ENCODE measurements at regions not wholly inside any gene's neighbourhood (a gene's known extent, or its start where the extent isn't known, plus 50 kb on each side); places are given as distances from the start of the nearest gene placed in this dataset.

GRCh38 chr10:126736727-126737126 lies 66.2 kb upstream of the C10orf90 start:
- WGBS, 2 experiments (ENCODE audit: extremely low coverage in 1 of 2, insufficient coverage in 1 of 2, insufficient read length in 1 of 2, insufficient replicate concordance in 2 of 2, low coverage in 1 of 2, low lambda C conversion rate in 2 of 2, missing lambda C conversion rate in 1 of 2): 85% methylated on average over 2 of the region's 2 CpGs; no CpG with 5 or more reads in 1 of the 2 experiments
- Histone ChIP-seq H3K9ac (replicated peaks in 1 of 4; ENCODE audit: extremely low read depth in 1 of 4, low read depth in 3 of 4, low read length in 3 of 4) (no peak overlapping the region), H3K56ac (replicated peaks; ENCODE audit: insufficient read length, low read depth, low read length) (no peak overlapping the region), H2BK12ac (ENCODE audit: low read depth, low read length) (no peak overlapping the region), H2BK15ac (ENCODE audit: low read length) (no peak overlapping the region), H3K23me2 (ENCODE audit: low read depth, low read length) (no peaks in the 10 kb centered on the region), H2AFZ (ENCODE audit: low read length) (no peak overlapping the region), H2AK5ac (ENCODE audit: low read depth, low read length) (no peak overlapping the region), H3K4ac (replicated peaks; ENCODE audit: insufficient read length, low read depth, low read length) (no peak overlapping the region), H3K79me1 (ENCODE audit: low read depth, low read length) (no peaks in the 10 kb centered on the region), H4K20me1 (replicated peaks in 1 of 2; ENCODE audit: control insufficient read depth in 1 of 2, insufficient read depth in 2 of 2, low read length in 2 of 2) (no peaks in the 10 kb centered on the region), H3K27ac (ENCODE audit: low read depth, low read length) (no peak overlapping the region), H3K4me3 (ENCODE audit: extremely low read depth in 1 of 4, insufficient read depth in 2 of 4, low read depth in 3 of 4, low read length in 4 of 4) (no peak overlapping the region), H3K79me2 (ENCODE audit: control insufficient read depth in 1 of 2, insufficient read depth in 2 of 2, low read length in 2 of 2) (no peaks in the 10 kb centered on the region), H4K91ac (replicated peaks; ENCODE audit: insufficient read length, low read length) (no peak overlapping the region), H3K27me3 (replicated peaks in 1 of 4; ENCODE audit: control insufficient read depth in 3 of 4, extremely low read depth in 1 of 4, insufficient read depth in 3 of 4, low read length in 3 of 4) (no peaks in the 10 kb centered on the region), H3K14ac (ENCODE audit: insufficient read length) (no peak overlapping the region), H3K4me1 (replicated peaks in 1 of 4; ENCODE audit: control insufficient read depth in 3 of 4, insufficient read depth in 4 of 4, low read length in 3 of 4) (peaks cover 0 to 4% (median 0%) of the 10 kb centered on the region in 4 experiments; a peak in 3 of 7 replicates), H2BK20ac (ENCODE audit: low read length) (no peak overlapping the region), H2BK5ac (ENCODE audit: low read depth, low read length) (no peak overlapping the region), H4K5ac (ENCODE audit: insufficient read length, low read depth, low read length) (no peak overlapping the region), H3K36me3 (ENCODE audit: control insufficient read depth in 2 of 4, insufficient read depth in 4 of 4, low read length in 3 of 4) (no peaks in the 10 kb centered on the region), H3K18ac (ENCODE audit: extremely low read depth, low read length) (no peak overlapping the region), H3K9me3 (ENCODE audit: insufficient read depth in 2 of 2, low read depth in 1 of 2, low read length in 1 of 2) (no peaks in the 10 kb centered on the region), H3K23ac (ENCODE audit: insufficient read length) (no peak overlapping the region), H3K4me2 (ENCODE audit: insufficient read depth in 1 of 2, low read depth in 2 of 2, low read length in 2 of 2) (no peak overlapping the region), H4K8ac (ENCODE audit: extremely low read depth, insufficient read depth, low read length) (no peak overlapping the region), H2BK120ac (replicated peaks; ENCODE audit: low read depth, low read length) (no peak overlapping the region)
- POLR2A ChIA-PET (ENCODE audit: partially characterized antibody): no interaction called here
- no peak for DNase-seq (ENCODE audit: low read depth in 1 of 2, low spot score in 2 of 2)
- CTCF ChIA-PET (ENCODE audit: partially characterized antibody): interaction anchor here (1.7 to 2.2 kb wide), 2 partner anchors 14 to 138 kb away, joined by 4 to 6 read pairs; no protein-coding TSS in a partner anchor
- FAIRE-seq: no peak
- TF ChIP-seq, protein P1, sequence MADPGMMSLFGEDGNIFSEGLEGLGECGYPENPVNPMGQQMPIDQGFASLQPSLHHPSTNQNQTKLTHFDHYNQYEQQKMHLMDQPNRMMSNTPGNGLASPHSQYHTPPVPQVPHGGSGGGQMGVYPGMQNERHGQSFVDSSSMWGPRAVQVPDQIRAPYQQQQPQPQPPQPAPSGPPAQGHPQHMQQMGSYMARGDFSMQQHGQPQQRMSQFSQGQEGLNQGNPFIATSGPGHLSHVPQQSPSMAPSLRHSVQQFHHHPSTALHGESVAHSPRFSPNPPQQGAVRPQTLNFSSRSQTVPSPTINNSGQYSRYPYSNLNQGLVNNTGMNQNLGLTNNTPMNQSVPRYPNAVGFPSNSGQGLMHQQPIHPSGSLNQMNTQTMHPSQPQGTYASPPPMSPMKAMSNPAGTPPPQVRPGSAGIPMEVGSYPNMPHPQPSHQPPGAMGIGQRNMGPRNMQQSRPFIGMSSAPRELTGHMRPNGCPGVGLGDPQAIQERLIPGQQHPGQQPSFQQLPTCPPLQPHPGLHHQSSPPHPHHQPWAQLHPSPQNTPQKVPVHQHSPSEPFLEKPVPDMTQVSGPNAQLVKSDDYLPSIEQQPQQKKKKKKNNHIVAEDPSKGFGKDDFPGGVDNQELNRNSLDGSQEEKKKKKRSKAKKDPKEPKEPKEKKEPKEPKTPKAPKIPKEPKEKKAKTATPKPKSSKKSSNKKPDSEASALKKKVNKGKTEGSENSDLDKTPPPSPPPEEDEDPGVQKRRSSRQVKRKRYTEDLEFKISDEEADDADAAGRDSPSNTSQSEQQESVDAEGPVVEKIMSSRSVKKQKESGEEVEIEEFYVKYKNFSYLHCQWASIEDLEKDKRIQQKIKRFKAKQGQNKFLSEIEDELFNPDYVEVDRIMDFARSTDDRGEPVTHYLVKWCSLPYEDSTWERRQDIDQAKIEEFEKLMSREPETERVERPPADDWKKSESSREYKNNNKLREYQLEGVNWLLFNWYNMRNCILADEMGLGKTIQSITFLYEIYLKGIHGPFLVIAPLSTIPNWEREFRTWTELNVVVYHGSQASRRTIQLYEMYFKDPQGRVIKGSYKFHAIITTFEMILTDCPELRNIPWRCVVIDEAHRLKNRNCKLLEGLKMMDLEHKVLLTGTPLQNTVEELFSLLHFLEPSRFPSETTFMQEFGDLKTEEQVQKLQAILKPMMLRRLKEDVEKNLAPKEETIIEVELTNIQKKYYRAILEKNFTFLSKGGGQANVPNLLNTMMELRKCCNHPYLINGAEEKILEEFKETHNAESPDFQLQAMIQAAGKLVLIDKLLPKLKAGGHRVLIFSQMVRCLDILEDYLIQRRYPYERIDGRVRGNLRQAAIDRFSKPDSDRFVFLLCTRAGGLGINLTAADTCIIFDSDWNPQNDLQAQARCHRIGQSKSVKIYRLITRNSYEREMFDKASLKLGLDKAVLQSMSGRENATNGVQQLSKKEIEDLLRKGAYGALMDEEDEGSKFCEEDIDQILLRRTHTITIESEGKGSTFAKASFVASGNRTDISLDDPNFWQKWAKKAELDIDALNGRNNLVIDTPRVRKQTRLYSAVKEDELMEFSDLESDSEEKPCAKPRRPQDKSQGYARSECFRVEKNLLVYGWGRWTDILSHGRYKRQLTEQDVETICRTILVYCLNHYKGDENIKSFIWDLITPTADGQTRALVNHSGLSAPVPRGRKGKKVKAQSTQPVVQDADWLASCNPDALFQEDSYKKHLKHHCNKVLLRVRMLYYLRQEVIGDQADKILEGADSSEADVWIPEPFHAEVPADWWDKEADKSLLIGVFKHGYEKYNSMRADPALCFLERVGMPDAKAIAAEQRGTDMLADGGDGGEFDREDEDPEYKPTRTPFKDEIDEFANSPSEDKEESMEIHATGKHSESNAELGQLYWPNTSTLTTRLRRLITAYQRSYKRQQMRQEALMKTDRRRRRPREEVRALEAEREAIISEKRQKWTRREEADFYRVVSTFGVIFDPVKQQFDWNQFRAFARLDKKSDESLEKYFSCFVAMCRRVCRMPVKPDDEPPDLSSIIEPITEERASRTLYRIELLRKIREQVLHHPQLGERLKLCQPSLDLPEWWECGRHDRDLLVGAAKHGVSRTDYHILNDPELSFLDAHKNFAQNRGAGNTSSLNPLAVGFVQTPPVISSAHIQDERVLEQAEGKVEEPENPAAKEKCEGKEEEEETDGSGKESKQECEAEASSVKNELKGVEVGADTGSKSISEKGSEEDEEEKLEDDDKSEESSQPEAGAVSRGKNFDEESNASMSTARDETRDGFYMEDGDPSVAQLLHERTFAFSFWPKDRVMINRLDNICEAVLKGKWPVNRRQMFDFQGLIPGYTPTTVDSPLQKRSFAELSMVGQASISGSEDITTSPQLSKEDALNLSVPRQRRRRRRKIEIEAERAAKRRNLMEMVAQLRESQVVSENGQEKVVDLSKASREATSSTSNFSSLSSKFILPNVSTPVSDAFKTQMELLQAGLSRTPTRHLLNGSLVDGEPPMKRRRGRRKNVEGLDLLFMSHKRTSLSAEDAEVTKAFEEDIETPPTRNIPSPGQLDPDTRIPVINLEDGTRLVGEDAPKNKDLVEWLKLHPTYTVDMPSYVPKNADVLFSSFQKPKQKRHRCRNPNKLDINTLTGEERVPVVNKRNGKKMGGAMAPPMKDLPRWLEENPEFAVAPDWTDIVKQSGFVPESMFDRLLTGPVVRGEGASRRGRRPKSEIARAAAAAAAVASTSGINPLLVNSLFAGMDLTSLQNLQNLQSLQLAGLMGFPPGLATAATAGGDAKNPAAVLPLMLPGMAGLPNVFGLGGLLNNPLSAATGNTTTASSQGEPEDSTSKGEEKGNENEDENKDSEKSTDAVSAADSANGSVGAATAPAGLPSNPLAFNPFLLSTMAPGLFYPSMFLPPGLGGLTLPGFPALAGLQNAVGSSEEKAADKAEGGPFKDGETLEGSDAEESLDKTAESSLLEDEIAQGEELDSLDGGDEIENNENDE (IDR thresholded peaks at IDR 0.05; ENCODE audit: insufficient replicate concordance, low read length): no peak

Data from H1 (cell line).